OCI-LY1 (cell line): ENCODE measurements at regions not wholly inside any gene's neighbourhood (a gene's known extent, or its start where the extent isn't known, plus 50 kb on each side); places are given as distances from the start of the nearest gene placed in this dataset.
"Not testable (repeated sequence)": the region's sequence is repeated elsewhere in the genome, so short reads cannot be mapped to it uniquely, and the experiment has no call there.

Source experiments
- H2AFZ ChIP-seq: fragments of 200-600 bp; sonication (generic), shearing (Covaris generic); 2 replicates; pipeline ENCODE4 v1.6.0; 2014; ENCODE audit warnings: antibody characterized with exemption, mild to moderate bottlenecking, low read length
- H3F3A ChIP-seq: fragments of 200-600 bp; sonication (generic), shearing (Covaris generic); 2 replicates; pipeline ENCODE4 v1.6.0; 2014; ENCODE audit warnings: mild to moderate bottlenecking, antibody characterized with exemption, low read length, moderate library complexity; ENCODE audit not compliant: insufficient read depth
- H3K27ac ChIP-seq: fragments of 200-600 bp; sonication (generic); 2 replicates; pipeline ENCODE4 v1.5.1; 2014; ENCODE audit warnings: low read length, mixed run types, mild to moderate bottlenecking, low read depth; ENCODE audit not compliant: poor library complexity, severe bottlenecking
- H3K27me3 ChIP-seq: fragments of 200-600 bp; sonication (generic); 2 replicates; pipeline ENCODE4 v1.6.0; 2014; ENCODE audit warnings: antibody characterized with exemption, mild to moderate bottlenecking, low read length, moderate library complexity; ENCODE audit not compliant: insufficient read depth
- H3K36me3 ChIP-seq: fragments of 200-600 bp; sonication (generic); 2 replicates; pipeline ENCODE4 v1.6.1; 2014; ENCODE audit warnings: mild to moderate bottlenecking, antibody characterized with exemption, low read length, moderate library complexity, mixed read lengths; ENCODE audit not compliant: insufficient read depth
- H3K4me1 ChIP-seq: fragments of 200-600 bp; sonication (generic); 2 replicates; pipeline ENCODE4 v1.5.1; 2014; ENCODE audit warnings: mild to moderate bottlenecking, low read length, moderate library complexity; ENCODE audit not compliant: insufficient read depth, severe bottlenecking
- H3K4me2 ChIP-seq: fragments of 200-600 bp; sonication (generic), shearing (Covaris generic); 2 replicates; pipeline ENCODE4 v1.6.1; 2014; ENCODE audit warnings: low read length
- H3K4me3 ChIP-seq: fragments of 200-600 bp; sonication (generic); 2 replicates; pipeline ENCODE4 v1.5.1; 2014; ENCODE audit warnings: low read length, low read depth, mild to moderate bottlenecking, mixed read lengths; ENCODE audit not compliant: poor library complexity, severe bottlenecking
- H3K79me2 ChIP-seq: fragments of 200-600 bp; shearing (Covaris generic); 2 replicates; pipeline ENCODE4 v1.6.1; 2016; ENCODE audit warnings: mixed run types, low read length, mixed read lengths; ENCODE audit not compliant: insufficient read depth
- H3K9ac ChIP-seq: fragments of 200-600 bp; sonication (generic), shearing (Covaris generic); 2 replicates; pipeline ENCODE4 v1.6.1; 2014; ENCODE audit warnings: mild to moderate bottlenecking, low read length, mixed read lengths
- H3K9me2 ChIP-seq: fragments of 200-600 bp; sonication (generic), shearing (Covaris generic); 2 replicates; pipeline ENCODE4 v1.6.1; 2014; ENCODE audit warnings: low read depth, mild to moderate bottlenecking, low read length, mixed read lengths
- H3K9me3 ChIP-seq: fragments of 200-600 bp; shearing (Covaris generic); 2 replicates; pipeline ENCODE4 v1.6.1; 2014; ENCODE audit warnings: low read length, mixed read lengths
- H4K20me1 ChIP-seq: fragments of 200-600 bp; sonication (generic), shearing (Covaris generic); 2 replicates; pipeline ENCODE4 v1.6.0; 2016; ENCODE audit warnings: mild to moderate bottlenecking, low read length; ENCODE audit not compliant: insufficient read depth
- EZH2 ChIP-seq: fragments of 200-600 bp; sonication (generic), shearing (Covaris generic); IDR thresholded peaks from 2 replicates; pipeline ENCODE4 v1.8.0; 2017; ENCODE audit warnings: borderline replicate concordance, mixed run types, mild to moderate bottlenecking, antibody characterized with exemption, low read length, moderate library complexity, mixed read lengths
- TF ChIP-seq, protein P1 (sequence below): fragments of 200-600 bp; sonication (generic), shearing (Covaris generic); IDR thresholded peaks from 2 replicates; pipeline ENCODE4 v1.5.1; 2017; ENCODE audit warnings: mild to moderate bottlenecking, antibody characterized with exemption, low read length, moderate library complexity, mixed read lengths

GRCh38 chr5:81827500-81827899 lies 76.6 kb upstream of the SSBP2 start:
- no peak overlapping the region for H3K9ac ChIP-seq
- no peaks in the 10 kb centered on the region for H3K36me3 ChIP-seq
- no peaks in the 10 kb centered on the region for H4K20me1 ChIP-seq
- H3K4me1 ChIP-seq: peaks cover 5% of the 10 kb centered on the region
- H3K4me3 ChIP-seq: no peak overlapping the region
- H3F3A ChIP-seq: no peaks in the 10 kb centered on the region
- no peak overlapping the region for H3K4me2 ChIP-seq
- H2AFZ ChIP-seq: no peak overlapping the region
- no peaks in the 10 kb centered on the region for H3K27me3 ChIP-seq
- no peak overlapping the region for H3K27ac ChIP-seq
- TF ChIP-seq, protein P1, sequence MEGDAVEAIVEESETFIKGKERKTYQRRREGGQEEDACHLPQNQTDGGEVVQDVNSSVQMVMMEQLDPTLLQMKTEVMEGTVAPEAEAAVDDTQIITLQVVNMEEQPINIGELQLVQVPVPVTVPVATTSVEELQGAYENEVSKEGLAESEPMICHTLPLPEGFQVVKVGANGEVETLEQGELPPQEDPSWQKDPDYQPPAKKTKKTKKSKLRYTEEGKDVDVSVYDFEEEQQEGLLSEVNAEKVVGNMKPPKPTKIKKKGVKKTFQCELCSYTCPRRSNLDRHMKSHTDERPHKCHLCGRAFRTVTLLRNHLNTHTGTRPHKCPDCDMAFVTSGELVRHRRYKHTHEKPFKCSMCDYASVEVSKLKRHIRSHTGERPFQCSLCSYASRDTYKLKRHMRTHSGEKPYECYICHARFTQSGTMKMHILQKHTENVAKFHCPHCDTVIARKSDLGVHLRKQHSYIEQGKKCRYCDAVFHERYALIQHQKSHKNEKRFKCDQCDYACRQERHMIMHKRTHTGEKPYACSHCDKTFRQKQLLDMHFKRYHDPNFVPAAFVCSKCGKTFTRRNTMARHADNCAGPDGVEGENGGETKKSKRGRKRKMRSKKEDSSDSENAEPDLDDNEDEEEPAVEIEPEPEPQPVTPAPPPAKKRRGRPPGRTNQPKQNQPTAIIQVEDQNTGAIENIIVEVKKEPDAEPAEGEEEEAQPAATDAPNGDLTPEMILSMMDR: no peak
- no peak for TF ChIP-seq EZH2
- no peaks in the 10 kb centered on the region for H3K9me2 ChIP-seq
- H3K9me3 ChIP-seq: no peaks in the 10 kb centered on the region
- H3K79me2 ChIP-seq: no peaks in the 10 kb centered on the region

DNA sequence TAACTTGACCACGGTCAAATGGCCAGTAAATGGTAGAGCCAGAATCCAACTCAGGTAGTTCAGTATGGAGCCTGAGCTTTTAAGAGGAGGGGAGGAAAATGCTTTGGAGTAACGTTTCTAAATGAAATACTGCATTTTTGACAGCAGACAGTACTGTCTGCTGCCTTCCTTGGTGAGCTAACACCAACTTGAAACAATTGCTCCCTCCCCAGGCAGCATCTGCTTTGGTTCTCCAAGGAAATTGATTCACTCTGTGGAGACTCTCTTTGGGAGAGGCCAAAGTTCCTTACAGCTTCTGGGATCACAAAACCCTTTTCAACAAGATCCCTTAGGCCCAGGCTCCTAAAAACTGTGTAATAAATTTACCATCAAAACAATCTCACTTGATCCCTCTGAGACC lies 75.2 kb upstream of the SSBP2 start:
- peaks cover 5% of the 10 kb centered on the region for H3K4me1 ChIP-seq
- H3K9me3 ChIP-seq: no peaks in the 10 kb centered on the region
- H3K4me3 ChIP-seq: no peak overlapping the region
- no peaks in the 10 kb centered on the region for H4K20me1 ChIP-seq
- H3K36me3 ChIP-seq: no peaks in the 10 kb centered on the region
- H2AFZ ChIP-seq: no peak overlapping the region
- no peaks in the 10 kb centered on the region for H3K79me2 ChIP-seq
- H3K9ac ChIP-seq: no peak overlapping the region
- no peak overlapping the region for H3K4me2 ChIP-seq
- H3F3A ChIP-seq: no peaks in the 10 kb centered on the region
- no peak overlapping the region for H3K27ac ChIP-seq
- no peaks in the 10 kb centered on the region for H3K27me3 ChIP-seq
- no peaks in the 10 kb centered on the region for H3K9me2 ChIP-seq
- TF ChIP-seq, protein P1: no peak
- TF ChIP-seq EZH2: no peak

- no peak overlapping the region for H3K9ac ChIP-seq
- TF ChIP-seq, protein P1: no peak
- no peak for TF ChIP-seq EZH2
- 0 out of 2 replicates have a peak overlapping the region, but pooled peaks have one; percentile 42 for H2AFZ ChIP-seq
Observed at GRCh38 chr5:81825237-81825636, 74.3 kb upstream of the SSBP2 start.

GRCh38 chr5:81823736-81824135 lies 72.8 kb upstream of the SSBP2 start:
- H3K4me3 ChIP-seq, H3K36me3 ChIP-seq, H3K79me2 ChIP-seq, H3K9me3 ChIP-seq, H3K4me2 ChIP-seq, H2AFZ ChIP-seq, H3K4me1 ChIP-seq, H3K27me3 ChIP-seq, H4K20me1 ChIP-seq, H3K9ac ChIP-seq, H3K27ac ChIP-seq, H3K9me2 ChIP-seq, H3F3A ChIP-seq: not testable (repeated sequence)

More at GRCh38 chr5:81825237-81825636, 74.3 kb upstream of the SSBP2 start:
- Histone ChIP-seq H3K79me2 (no peaks in the 10 kb centered on the region), H3K27me3 (no peaks in the 10 kb centered on the region), H3K4me1 (no peaks in the 10 kb centered on the region), H3K27ac (no peak overlapping the region), H3K4me2 (no peak overlapping the region), H3K4me3 (no peak overlapping the region), H4K20me1 (no peaks in the 10 kb centered on the region), H3K36me3 (no peaks in the 10 kb centered on the region), H3K9me3 (no peaks in the 10 kb centered on the region), H3K9me2 (no peaks in the 10 kb centered on the region), H3F3A (no peaks in the 10 kb centered on the region)
